ENCODE measurements at regions not wholly inside any gene's neighbourhood (a gene's known extent, or its start where the extent isn't known, plus 50 kb on each side); places are given as distances from the start of the nearest gene placed in this dataset.

- TF ChIP-seq, protein P1, sequence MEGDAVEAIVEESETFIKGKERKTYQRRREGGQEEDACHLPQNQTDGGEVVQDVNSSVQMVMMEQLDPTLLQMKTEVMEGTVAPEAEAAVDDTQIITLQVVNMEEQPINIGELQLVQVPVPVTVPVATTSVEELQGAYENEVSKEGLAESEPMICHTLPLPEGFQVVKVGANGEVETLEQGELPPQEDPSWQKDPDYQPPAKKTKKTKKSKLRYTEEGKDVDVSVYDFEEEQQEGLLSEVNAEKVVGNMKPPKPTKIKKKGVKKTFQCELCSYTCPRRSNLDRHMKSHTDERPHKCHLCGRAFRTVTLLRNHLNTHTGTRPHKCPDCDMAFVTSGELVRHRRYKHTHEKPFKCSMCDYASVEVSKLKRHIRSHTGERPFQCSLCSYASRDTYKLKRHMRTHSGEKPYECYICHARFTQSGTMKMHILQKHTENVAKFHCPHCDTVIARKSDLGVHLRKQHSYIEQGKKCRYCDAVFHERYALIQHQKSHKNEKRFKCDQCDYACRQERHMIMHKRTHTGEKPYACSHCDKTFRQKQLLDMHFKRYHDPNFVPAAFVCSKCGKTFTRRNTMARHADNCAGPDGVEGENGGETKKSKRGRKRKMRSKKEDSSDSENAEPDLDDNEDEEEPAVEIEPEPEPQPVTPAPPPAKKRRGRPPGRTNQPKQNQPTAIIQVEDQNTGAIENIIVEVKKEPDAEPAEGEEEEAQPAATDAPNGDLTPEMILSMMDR (conservative IDR thresholded peaks at IDR 0.05; ENCODE audit: low read length): no peak
- TF ChIP-seq EZH2phosphoT487 (IDR thresholded peaks at IDR 0.05; ENCODE audit: borderline replicate concordance): no peak
These were observed 166.1 kb downstream of the ZNF621 start for GRCh38 chr3:40690749-40691451.

Data from Loucy (cell line).